Uterus (tissue), 2 donors: ENCODE measurements at regions not wholly inside any gene's neighbourhood (a gene's known extent, or its start where the extent isn't known, plus 50 kb on each side); places are given as distances from the start of the nearest gene placed in this dataset.

ENCODE experiments used
- CTCF ChIP-seq, 4 experiments: fragments of 200-600 bp in 2 of 4; fragments of 450-650 bp in 2 of 4; sonication (generic) in 2 of 4; IDR thresholded peaks; one replicate each; pipeline ENCODE4 v1.5.1; 2016 to 2019; ENCODE audit warnings: antibody characterized with exemption in 4 of 4, mild to moderate bottlenecking in 2 of 4, moderate library complexity in 1 of 4
- POLR2A ChIP-seq, 2 donors: fragments of 450-650 bp; IDR thresholded peaks; one replicate each; pipeline ENCODE4 v1.6.1; 2016; ENCODE audit warnings: antibody characterized with exemption in 2 of 2, mild to moderate bottlenecking in 1 of 2, moderate library complexity in 1 of 2

GRCh38 chr2:241931976-241932898 lies 62.7 kb downstream of the RTP5 start:
- TF ChIP-seq CTCF (IDR thresholded peaks at IDR 0.05) (no peak), POLR2A (IDR thresholded peaks at IDR 0.05) (no peak)
